T47D (cell line): ENCODE measurements at regions not wholly inside any gene's neighbourhood (a gene's known extent, or its start where the extent isn't known, plus 50 kb on each side); places are given as distances from the start of the nearest gene placed in this dataset.

Experiments
- DNase-seq, 2 experiments: peaks; one replicate each; pipeline versions ENCODE4 v3.0.0 to v3.0.0-alpha.2; 2011 to 2012; ENCODE audit warnings: low read depth in 1 of 2, low spot score in 1 of 2
- JUND ChIP-seq: IDR thresholded peaks from 2 replicates; pipeline ENCODE4 v1.6.1; 2012; ENCODE audit warnings: low read depth
- in situ Hi-C: cut with HindIII; loops from 2 replicates; pipeline ENCODE4 v1.10.0; 2016; ENCODE audit warnings: low sequenced_read_pairs, low pct_unique_long_range_greater_than_20kb

GRCh38 chr6:66926060-66926459 lies 1219.0 kb upstream of the EYS start:
- peak in 1 of 2 experiments; percentile 67 for DNase-seq
- no peak for TF ChIP-seq JUND
- in situ Hi-C loops = no loop called here

- no peak for DNase-seq
- TF ChIP-seq JUND = no peak
- in situ Hi-C loops = no loop called here
These were observed 1206.6 kb upstream of the EYS start for GRCh38 chr6:66913657-66914056.

GRCh38 chr6:66902457-66902856 lies 1195.4 kb upstream of the EYS start:
- in situ Hi-C loops = no loop called here
- DNase-seq = no peak
- TF ChIP-seq JUND = no peak

GRCh38 chr6:66900133-66901083 lies 1193.4 kb upstream of the EYS start:
- no peak for DNase-seq
- no peak for TF ChIP-seq JUND
- in situ Hi-C loops = no loop called here

- peak in 1 of 2 experiments; percentile 36 for DNase-seq
- in situ Hi-C loops = no loop called here
- TF ChIP-seq JUND = no peak
These were observed 1190.5 kb upstream of the EYS start for GRCh38 chr6:66897576-66897975.

- DNase-seq = no peak
- in situ Hi-C loops = no loop called here
- no peak for TF ChIP-seq JUND
These were observed 1189.4 kb upstream of the EYS start for GRCh38 chr6:66896415-66896814.

- TF ChIP-seq JUND = no peak
- no peak for DNase-seq
- in situ Hi-C loops = no loop called here
These were observed 1176.4 kb upstream of the EYS start for GRCh38 chr6:66883453-66883852.

- in situ Hi-C loops = no loop called here
- DNase-seq = no peak
- no peak for TF ChIP-seq JUND
These were observed 1159.8 kb upstream of the EYS start for GRCh38 chr6:66866801-66867200.

GRCh38 chr6:66865771-66866170 lies 1158.7 kb upstream of the EYS start:
- in situ Hi-C loops = no loop called here
- TF ChIP-seq JUND = no peak
- DNase-seq = no peak

GRCh38 chr6:66861007-66861541 lies 1154.0 kb upstream of the EYS start:
- no peak for TF ChIP-seq JUND
- no peak for DNase-seq

GRCh38 chr6:66860328-66860727 lies 1153.3 kb upstream of the EYS start:
- no peak for DNase-seq
- no peak for TF ChIP-seq JUND
- in situ Hi-C loops = no loop called here

More at GRCh38 chr6:66861007-66861541, 1154.0 kb upstream of the EYS start:
- in situ Hi-C loops = no loop called here

- DNase-seq = no peak
- TF ChIP-seq JUND = no peak
- in situ Hi-C loops = no loop called here
These were observed 1151.2 kb upstream of the EYS start for GRCh38 chr6:66858196-66858595.

GRCh38 chr6:66854014-66854413 lies 1147.0 kb upstream of the EYS start:
- TF ChIP-seq JUND = no peak
- no peak for DNase-seq
- in situ Hi-C loops = no loop called here
